ENCODE measurements at regions not wholly inside any gene's neighbourhood (a gene's known extent, or its start where the extent isn't known, plus 50 kb on each side); places are given as distances from the start of the nearest gene placed in this dataset.
"Not testable (repeated sequence)": the region's sequence is repeated elsewhere in the genome, so short reads cannot be mapped to it uniquely, and the experiment has no call there.

DNA sequence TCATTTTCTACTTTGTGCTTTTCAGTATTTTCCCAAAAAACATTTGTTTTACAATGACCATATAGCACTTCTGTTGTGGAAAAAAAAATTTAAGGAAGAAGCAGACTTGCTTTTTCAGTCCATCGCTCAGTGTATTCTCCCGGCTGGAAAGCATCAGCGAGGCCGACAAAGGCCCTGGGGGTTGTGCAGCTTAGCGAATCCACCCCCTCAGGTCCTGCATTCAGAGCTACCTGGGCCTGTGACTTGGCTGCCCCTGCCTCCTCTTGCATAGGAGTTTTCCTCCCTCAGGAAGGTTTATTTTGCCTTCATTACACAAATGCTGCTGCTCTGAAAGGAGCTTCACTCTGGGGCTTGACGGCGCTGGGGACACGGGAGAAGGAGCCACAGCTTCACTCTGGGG is 244.4 kb upstream of the MGAT5 start:
- DNase-seq: no peak

DNA sequence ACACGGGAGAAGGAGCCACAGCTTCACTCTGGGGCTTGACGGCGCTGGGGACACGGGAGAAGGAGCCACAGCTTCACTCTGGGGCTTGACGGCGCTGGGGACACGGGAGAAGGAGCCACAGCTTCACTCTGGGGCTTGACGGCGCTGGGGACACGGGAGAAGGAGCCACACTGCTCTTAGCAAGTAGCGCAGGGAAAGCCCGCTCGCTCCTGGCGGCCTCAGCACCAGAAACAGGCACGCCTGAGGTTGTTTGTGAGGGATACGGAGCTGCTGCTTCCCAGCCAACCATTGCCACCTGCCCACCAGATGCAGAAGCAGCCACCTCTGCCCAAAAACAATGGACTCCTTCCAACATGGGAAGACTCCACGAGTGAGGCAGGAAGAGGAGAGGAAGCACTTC is 244.0 kb upstream of the MGAT5 start:
- not testable (repeated sequence) for H3K27ac ChIP-seq (ENCODE audit: low read depth, low read length); DNase-seq; H3K27me3 Mint-ChIP-seq (ENCODE audit: insufficient read depth); H3K27ac Mint-ChIP-seq; H3K4me3 ChIP-seq (ENCODE audit: low read length); H3K36me3 Mint-ChIP-seq (ENCODE audit: low read depth); H3K4me1 Mint-ChIP-seq; H3K9ac ChIP-seq (ENCODE audit: extremely low read depth, low read length, poor library complexity, severe bottlenecking); H3K4me3 Mint-ChIP-seq; H3K36me3 ChIP-seq (ENCODE audit: control insufficient read depth, insufficient read depth, low read length); H3K9me3 ChIP-seq (ENCODE audit: control insufficient read depth, low read length); H3K9me3 Mint-ChIP-seq; H3K27me3 ChIP-seq (ENCODE audit: control insufficient read depth, insufficient read depth, low read length, poor library complexity, severe bottlenecking); H3K4me1 ChIP-seq (ENCODE audit: control insufficient read depth, insufficient read depth, low read length)
- WGBS, 2 experiments (ENCODE audit: insufficient coverage in 1 of 2, insufficient read length in 1 of 2): 92 to 94% methylated on average over 3 to 13 of the region's 17 CpGs

More for the DNA sequence above, 244.4 kb upstream of the MGAT5 start:
- H3K27ac Mint-ChIP-seq: no peak overlapping the region
- Histone ChIP-seq H3K9ac (ENCODE audit: extremely low read depth, low read length, poor library complexity, severe bottlenecking) (no peak overlapping the region), H3K9me3 (ENCODE audit: control insufficient read depth, low read length) (no peaks in the 10 kb centered on the region), H3K36me3 (ENCODE audit: control insufficient read depth, insufficient read depth, low read length) (no peaks in the 10 kb centered on the region), H3K4me3 (ENCODE audit: low read length) (no peak overlapping the region), H3K4me1 (ENCODE audit: control insufficient read depth, insufficient read depth, low read length) (peaks cover 8% of the 10 kb centered on the region), H3K27me3 (ENCODE audit: control insufficient read depth, insufficient read depth, low read length, poor library complexity, severe bottlenecking) (no peaks in the 10 kb centered on the region), H3K27ac (ENCODE audit: low read depth, low read length) (no peak overlapping the region)
- WGBS, 2 experiments (ENCODE audit: insufficient coverage in 1 of 2, insufficient read length in 1 of 2): 86 to 95% methylated on average over 3 to 8 of the region's 8 CpGs
- no peaks in the 10 kb centered on the region for H3K36me3 Mint-ChIP-seq (ENCODE audit: low read depth)
- no peaks in the 10 kb centered on the region for H3K27me3 Mint-ChIP-seq (ENCODE audit: insufficient read depth)
- TF ChIP-seq, protein P1, sequence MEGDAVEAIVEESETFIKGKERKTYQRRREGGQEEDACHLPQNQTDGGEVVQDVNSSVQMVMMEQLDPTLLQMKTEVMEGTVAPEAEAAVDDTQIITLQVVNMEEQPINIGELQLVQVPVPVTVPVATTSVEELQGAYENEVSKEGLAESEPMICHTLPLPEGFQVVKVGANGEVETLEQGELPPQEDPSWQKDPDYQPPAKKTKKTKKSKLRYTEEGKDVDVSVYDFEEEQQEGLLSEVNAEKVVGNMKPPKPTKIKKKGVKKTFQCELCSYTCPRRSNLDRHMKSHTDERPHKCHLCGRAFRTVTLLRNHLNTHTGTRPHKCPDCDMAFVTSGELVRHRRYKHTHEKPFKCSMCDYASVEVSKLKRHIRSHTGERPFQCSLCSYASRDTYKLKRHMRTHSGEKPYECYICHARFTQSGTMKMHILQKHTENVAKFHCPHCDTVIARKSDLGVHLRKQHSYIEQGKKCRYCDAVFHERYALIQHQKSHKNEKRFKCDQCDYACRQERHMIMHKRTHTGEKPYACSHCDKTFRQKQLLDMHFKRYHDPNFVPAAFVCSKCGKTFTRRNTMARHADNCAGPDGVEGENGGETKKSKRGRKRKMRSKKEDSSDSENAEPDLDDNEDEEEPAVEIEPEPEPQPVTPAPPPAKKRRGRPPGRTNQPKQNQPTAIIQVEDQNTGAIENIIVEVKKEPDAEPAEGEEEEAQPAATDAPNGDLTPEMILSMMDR (conservative IDR thresholded peaks at IDR 0.05): no peak
- peaks cover 8% of the 10 kb centered on the region for H3K4me1 Mint-ChIP-seq
- H3K9me3 Mint-ChIP-seq: no peaks in the 10 kb centered on the region
- H3K4me3 Mint-ChIP-seq: no peak overlapping the region

DNA sequence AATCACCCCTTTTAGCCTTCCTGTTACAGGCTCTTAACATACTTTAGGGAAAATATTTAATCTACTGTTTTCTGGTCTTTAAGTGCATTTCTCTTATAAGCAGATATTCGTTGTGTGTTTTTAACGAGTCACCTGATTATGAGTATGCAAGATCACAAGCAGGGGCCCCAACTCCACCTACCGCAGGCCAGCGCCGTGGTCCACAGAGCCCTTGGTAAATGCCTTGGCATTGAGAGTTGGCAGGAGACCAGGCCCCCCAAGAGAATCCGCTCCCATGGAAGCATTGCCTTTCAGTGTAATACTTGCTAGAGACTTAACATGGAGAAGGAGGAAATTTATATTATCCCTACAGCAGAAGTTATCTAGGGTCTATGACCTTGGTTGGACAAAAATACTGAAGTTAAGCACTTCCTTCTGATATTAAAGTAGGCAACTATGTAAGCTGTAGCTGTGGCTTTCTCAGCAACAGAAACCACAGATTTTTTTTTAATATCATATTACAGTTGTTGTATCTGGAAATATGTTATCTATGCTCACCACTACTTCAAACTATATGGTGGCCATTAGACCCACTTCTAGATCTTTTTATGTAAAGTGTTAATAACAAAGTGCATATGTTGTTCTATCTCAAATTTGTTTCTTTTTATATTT is 241.8 kb upstream of the MGAT5 start:
- Mint-ChIP-seq H3K4me1 (peaks cover 8% of the 10 kb centered on the region), H3K9me3 (no peaks in the 10 kb centered on the region), H3K27me3 (ENCODE audit: insufficient read depth) (no peaks in the 10 kb centered on the region), H3K27ac (no peak overlapping the region), H3K36me3 (ENCODE audit: low read depth) (no peaks in the 10 kb centered on the region), H3K4me3 (no peak overlapping the region)
- WGBS, 2 experiments (ENCODE audit: insufficient coverage in 1 of 2, insufficient read length in 1 of 2): 94 to 100% methylated on average over 3 to 6 of the region's 6 CpGs
- peak; percentile 26 for DNase-seq
- Histone ChIP-seq H3K9ac (ENCODE audit: extremely low read depth, low read length, poor library complexity, severe bottlenecking) (no peak overlapping the region), H3K27ac (ENCODE audit: low read depth, low read length) (no peak overlapping the region), H3K27me3 (ENCODE audit: control insufficient read depth, insufficient read depth, low read length, poor library complexity, severe bottlenecking) (no peaks in the 10 kb centered on the region), H3K9me3 (ENCODE audit: control insufficient read depth, low read length) (no peaks in the 10 kb centered on the region), H3K36me3 (ENCODE audit: control insufficient read depth, insufficient read depth, low read length) (no peaks in the 10 kb centered on the region), H3K4me1 (ENCODE audit: control insufficient read depth, insufficient read depth, low read length) (peaks cover 8% of the 10 kb centered on the region), H3K4me3 (ENCODE audit: low read length) (no peak overlapping the region)
- TF ChIP-seq, protein P1 (conservative IDR thresholded peaks at IDR 0.05): no peak
